ENCODE measurements at regions not wholly inside any gene's neighbourhood (a gene's known extent, or its start where the extent isn't known, plus 50 kb on each side); places are given as distances from the start of the nearest gene placed in this dataset.

DNA sequence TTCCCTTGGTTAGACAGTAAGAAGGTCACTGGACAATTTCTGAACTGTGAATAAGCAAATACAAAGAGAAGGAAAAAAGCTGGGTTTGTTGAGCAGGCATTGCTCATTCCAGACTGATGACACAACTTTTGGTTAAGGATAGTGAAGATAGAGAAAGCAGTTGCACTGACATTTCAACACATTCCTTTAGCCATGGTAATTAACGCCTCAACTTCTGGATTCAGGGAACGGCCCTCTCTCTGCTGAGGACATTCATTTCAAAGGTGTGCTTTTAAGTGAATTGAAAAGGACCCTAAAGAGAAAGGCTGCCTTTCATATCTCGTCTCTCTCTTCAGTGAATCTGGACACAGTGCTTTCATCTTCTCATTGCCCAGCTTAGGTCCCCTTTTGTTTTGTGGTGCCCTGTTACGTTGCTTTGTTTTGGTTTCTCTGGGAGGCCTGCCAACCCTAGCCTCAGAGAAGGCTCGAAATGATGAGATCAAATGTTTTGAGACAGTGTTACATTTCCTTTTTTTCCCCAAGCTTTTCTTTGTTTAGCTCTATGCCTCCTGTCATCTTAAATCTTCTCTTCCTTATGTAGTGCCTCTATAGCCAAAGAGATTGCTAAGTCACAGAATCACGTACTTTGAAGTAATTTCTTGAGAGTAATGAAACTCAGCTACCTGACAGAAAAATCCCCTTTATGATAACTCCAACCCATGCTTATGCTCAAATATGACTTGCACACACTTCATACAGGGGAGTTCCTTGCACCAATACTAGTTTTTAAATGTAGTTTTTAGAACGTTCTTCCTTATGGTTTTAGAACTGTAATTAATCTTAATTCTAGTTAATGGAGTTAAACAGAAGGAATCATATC lies 94.4 kb upstream of the IFNE start (continued):
- TF ChIP-seq, protein P1, sequence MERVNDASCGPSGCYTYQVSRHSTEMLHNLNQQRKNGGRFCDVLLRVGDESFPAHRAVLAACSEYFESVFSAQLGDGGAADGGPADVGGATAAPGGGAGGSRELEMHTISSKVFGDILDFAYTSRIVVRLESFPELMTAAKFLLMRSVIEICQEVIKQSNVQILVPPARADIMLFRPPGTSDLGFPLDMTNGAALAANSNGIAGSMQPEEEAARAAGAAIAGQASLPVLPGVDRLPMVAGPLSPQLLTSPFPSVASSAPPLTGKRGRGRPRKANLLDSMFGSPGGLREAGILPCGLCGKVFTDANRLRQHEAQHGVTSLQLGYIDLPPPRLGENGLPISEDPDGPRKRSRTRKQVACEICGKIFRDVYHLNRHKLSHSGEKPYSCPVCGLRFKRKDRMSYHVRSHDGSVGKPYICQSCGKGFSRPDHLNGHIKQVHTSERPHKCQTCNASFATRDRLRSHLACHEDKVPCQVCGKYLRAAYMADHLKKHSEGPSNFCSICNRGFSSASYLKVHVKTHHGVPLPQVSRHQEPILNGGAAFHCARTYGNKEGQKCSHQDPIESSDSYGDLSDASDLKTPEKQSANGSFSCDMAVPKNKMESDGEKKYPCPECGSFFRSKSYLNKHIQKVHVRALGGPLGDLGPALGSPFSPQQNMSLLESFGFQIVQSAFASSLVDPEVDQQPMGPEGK (CRISPR knock-in tag; IDR thresholded peaks at IDR 0.05) = no peak
- TF ChIP-seq, protein P2, sequence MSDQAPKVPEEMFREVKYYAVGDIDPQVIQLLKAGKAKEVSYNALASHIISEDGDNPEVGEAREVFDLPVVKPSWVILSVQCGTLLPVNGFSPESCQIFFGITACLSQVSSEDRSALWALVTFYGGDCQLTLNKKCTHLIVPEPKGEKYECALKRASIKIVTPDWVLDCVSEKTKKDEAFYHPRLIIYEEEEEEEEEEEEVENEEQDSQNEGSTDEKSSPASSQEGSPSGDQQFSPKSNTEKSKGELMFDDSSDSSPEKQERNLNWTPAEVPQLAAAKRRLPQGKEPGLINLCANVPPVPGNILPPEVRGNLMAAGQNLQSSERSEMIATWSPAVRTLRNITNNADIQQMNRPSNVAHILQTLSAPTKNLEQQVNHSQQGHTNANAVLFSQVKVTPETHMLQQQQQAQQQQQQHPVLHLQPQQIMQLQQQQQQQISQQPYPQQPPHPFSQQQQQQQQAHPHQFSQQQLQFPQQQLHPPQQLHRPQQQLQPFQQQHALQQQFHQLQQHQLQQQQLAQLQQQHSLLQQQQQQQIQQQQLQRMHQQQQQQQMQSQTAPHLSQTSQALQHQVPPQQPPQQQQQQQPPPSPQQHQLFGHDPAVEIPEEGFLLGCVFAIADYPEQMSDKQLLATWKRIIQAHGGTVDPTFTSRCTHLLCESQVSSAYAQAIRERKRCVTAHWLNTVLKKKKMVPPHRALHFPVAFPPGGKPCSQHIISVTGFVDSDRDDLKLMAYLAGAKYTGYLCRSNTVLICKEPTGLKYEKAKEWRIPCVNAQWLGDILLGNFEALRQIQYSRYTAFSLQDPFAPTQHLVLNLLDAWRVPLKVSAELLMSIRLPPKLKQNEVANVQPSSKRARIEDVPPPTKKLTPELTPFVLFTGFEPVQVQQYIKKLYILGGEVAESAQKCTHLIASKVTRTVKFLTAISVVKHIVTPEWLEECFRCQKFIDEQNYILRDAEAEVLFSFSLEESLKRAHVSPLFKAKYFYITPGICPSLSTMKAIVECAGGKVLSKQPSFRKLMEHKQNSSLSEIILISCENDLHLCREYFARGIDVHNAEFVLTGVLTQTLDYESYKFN (CRISPR knock-in tag; conservative IDR thresholded peaks at IDR 0.05) = no peak
- TF ChIP-seq, protein P3, sequence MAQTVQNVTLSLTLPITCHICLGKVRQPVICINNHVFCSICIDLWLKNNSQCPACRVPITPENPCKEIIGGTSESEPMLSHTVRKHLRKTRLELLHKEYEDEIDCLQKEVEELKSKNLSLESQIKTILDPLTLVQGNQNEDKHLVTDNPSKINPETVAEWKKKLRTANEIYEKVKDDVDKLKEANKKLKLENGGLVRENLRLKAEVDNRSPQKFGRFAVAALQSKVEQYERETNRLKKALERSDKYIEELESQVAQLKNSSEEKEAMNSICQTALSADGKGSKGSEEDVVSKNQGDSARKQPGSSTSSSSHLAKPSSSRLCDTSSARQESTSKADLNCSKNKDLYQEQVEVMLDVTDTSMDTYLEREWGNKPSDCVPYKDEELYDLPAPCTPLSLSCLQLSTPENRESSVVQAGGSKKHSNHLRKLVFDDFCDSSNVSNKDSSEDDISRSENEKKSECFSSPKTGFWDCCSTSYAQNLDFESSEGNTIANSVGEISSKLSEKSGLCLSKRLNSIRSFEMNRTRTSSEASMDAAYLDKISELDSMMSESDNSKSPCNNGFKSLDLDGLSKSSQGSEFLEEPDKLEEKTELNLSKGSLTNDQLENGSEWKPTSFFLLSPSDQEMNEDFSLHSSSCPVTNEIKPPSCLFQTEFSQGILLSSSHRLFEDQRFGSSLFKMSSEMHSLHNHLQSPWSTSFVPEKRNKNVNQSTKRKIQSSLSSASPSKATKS (CRISPR knock-in tag; IDR thresholded peaks at IDR 0.05) = no peak
- TF ChIP-seq ZSCAN21 (CRISPR knock-in tag; IDR thresholded peaks at IDR 0.05; ENCODE audit: borderline replicate concordance) (no peak), ZNF75D (CRISPR knock-in tag; IDR thresholded peaks at IDR 0.05; ENCODE audit: borderline replicate concordance) (no peak)

Measured in HepG2 (cell line).